ENCODE measurements at regions not wholly inside any gene's neighbourhood (a gene's known extent, or its start where the extent isn't known, plus 50 kb on each side); places are given as distances from the start of the nearest gene placed in this dataset.

GRCh38 chr11:97691061-97691460 is 1301.2 kb downstream of the JRKL start:
- no peak overlapping the region for H2BK5ac ChIP-seq (ENCODE audit: insufficient read length, low read length)
- no peak overlapping the region for H2AK5ac ChIP-seq (ENCODE audit: insufficient read length, low read length)
- no peaks in the 10 kb centered on the region for H3K27me3 ChIP-seq (ENCODE audit: insufficient read depth, low read length)
- no peaks in the 10 kb centered on the region for H4K20me1 ChIP-seq (ENCODE audit: control insufficient read depth, insufficient read depth, insufficient read length)
- no peak overlapping the region for H4K5ac ChIP-seq (ENCODE audit: insufficient read length, low read depth, low read length)
- Mint-ChIP-seq H3K9me3 (peaks cover 11% of the 10 kb centered on the region in 2 experiments; a peak in 4 of 5 replicates), H3K4me1 (peaks cover 6 to 7% of the 10 kb centered on the region in 2 experiments), H3K4me3 (no peak overlapping the region), H3K36me3 (ENCODE audit: insufficient read depth in 1 of 3, low read depth in 3 of 3) (peaks cover 2 to 11% (median 6%) of the 10 kb centered on the region in 3 experiments; a peak in 5 of 7 replicates), H3K27me3 (ENCODE audit: low read depth) (no peaks in the 10 kb centered on the region), H3K27ac (no peak overlapping the region)
- no peak overlapping the region for H3K56ac ChIP-seq (ENCODE audit: insufficient read length, low read depth, low read length)
- H4K91ac ChIP-seq (ENCODE audit: insufficient read length, low read depth, low read length), result no peak overlapping the region
- H4K8ac ChIP-seq (replicated peaks; ENCODE audit: insufficient read length, low read depth, low read length), result no peak overlapping the region
- no peak overlapping the region for H3K27ac ChIP-seq (ENCODE audit: insufficient read length, low read depth, low read length)
- H2BK120ac ChIP-seq (ENCODE audit: low read depth, low read length, poor library complexity, severe bottlenecking), result no peak overlapping the region
- H3K79me2 ChIP-seq (ENCODE audit: insufficient read depth, low read length), result no peaks in the 10 kb centered on the region
- no peak overlapping the region for H2BK20ac ChIP-seq (ENCODE audit: low read depth, low read length, poor library complexity, severe bottlenecking)
- H2BK15ac ChIP-seq (ENCODE audit: low read depth, low read length), result no peak overlapping the region
- no peak overlapping the region for H2BK12ac ChIP-seq (ENCODE audit: insufficient read length, low read depth, low read length)
- no peak overlapping the region for H3K23ac ChIP-seq (ENCODE audit: insufficient read length, low read depth, low read length)
- H2AFZ ChIP-seq (ENCODE audit: low read length), result no peak overlapping the region
- H3K23me2 ChIP-seq (ENCODE audit: insufficient read length, low read depth, low read length, poor library complexity, severe bottlenecking), result no peaks in the 10 kb centered on the region
- H3T11ph ChIP-seq (ENCODE audit: low read length), result no peak overlapping the region
- TF ChIP-seq, protein P1, sequence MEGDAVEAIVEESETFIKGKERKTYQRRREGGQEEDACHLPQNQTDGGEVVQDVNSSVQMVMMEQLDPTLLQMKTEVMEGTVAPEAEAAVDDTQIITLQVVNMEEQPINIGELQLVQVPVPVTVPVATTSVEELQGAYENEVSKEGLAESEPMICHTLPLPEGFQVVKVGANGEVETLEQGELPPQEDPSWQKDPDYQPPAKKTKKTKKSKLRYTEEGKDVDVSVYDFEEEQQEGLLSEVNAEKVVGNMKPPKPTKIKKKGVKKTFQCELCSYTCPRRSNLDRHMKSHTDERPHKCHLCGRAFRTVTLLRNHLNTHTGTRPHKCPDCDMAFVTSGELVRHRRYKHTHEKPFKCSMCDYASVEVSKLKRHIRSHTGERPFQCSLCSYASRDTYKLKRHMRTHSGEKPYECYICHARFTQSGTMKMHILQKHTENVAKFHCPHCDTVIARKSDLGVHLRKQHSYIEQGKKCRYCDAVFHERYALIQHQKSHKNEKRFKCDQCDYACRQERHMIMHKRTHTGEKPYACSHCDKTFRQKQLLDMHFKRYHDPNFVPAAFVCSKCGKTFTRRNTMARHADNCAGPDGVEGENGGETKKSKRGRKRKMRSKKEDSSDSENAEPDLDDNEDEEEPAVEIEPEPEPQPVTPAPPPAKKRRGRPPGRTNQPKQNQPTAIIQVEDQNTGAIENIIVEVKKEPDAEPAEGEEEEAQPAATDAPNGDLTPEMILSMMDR (conservative IDR thresholded peaks at IDR 0.05), result no peak
- no peak overlapping the region for H3K18ac ChIP-seq (ENCODE audit: insufficient read length, low read depth, low read length)
- no peaks in the 10 kb centered on the region for H3K9me3 ChIP-seq (ENCODE audit: control insufficient read depth, low read depth, low read length)
- H3K4me2 ChIP-seq (ENCODE audit: insufficient read depth, insufficient read length, low read length), result no peak overlapping the region
- H3K4ac ChIP-seq (ENCODE audit: low read depth, low read length), result no peak overlapping the region
- whole genome bisulfite sequencing (ENCODE audit: extremely low coverage, insufficient read length, low lambda C conversion rate), result no CpG with 5 or more reads among the region's 1 CpG
- no peaks in the 10 kb centered on the region for H3K79me1 ChIP-seq (ENCODE audit: insufficient read depth, low read depth, low read length, poor library complexity, severe bottlenecking)
- DNase-seq, result no peak
- H3K14ac ChIP-seq (ENCODE audit: insufficient read depth, low read length), result no peak overlapping the region
- no peaks in the 10 kb centered on the region for H3K4me1 ChIP-seq (ENCODE audit: insufficient read depth, low read length)
- no peak overlapping the region for H3K9ac ChIP-seq (ENCODE audit: extremely low read depth, insufficient read length, low read length)
